SK-N-MC (cell line): ENCODE measurements at regions not wholly inside any gene's neighbourhood (a gene's known extent, or its start where the extent isn't known, plus 50 kb on each side); places are given as distances from the start of the nearest gene placed in this dataset.

Source experiments
- EZH2 ChIP-seq: fragments of 200-600 bp; sonication (generic); IDR thresholded peaks from one replicate; pipeline ENCODE4 v1.6.1; 2017; ENCODE audit warnings: antibody characterized with exemption
- FOXP2 ChIP-seq: optimal IDR thresholded peaks from 2 replicates; pipeline ENCODE3; 2011; ENCODE audit warnings: mild to moderate bottlenecking, moderate library complexity; ENCODE audit not compliant: insufficient read depth; ENCODE audit errors: extremely low read length, control extremely low read depth
- POLR2AphosphoS5 ChIP-seq: IDR thresholded peaks from 2 replicates; pipeline ENCODE4 v1.6.1; 2012; ENCODE audit warnings: mild to moderate bottlenecking, low read depth, low read length, borderline replicate concordance

DNA sequence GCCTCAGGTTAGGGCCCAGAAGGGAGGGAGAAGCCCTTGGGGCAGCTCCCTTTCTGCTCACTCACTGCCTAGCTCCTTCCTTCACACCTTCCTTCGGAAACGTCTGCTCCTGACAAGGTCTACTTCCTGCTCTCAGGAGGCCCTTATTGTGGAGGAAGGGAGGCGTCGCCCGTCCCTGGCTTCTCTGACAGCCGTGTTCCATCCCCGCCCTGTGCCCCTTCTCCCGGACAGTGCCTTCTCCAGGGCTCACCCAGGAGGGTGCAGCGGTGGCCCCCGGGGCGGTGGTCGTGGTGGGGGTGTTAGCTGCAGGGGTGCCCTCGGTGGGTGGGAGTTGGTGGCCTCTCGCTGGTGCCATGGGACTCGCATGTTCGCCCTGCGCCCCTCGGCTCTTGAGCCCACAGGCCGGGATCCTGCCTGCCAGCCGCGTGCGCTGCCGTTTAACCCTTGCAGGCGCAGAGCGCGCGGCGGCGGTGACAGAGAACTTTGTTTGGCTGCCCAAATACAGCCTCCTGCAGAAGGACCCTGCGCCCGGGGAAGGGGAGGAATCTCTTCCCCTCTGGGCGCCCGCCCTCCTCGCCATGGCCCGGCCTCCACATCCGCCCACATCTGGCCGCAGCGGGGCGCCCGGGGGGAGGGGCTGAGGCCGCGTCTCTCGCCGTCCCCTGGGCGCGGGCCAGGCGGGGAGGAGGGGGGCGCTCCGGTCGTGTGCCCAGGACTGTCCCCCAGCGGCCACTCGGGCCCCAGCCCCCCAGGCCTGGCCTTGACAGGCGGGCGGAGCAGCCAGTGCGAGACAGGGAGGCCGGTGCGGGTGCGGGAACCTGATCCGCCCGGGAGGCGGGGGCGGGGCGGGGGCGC lies 231.9 kb downstream of the SEC14L1 start:
- TF ChIP-seq EZH2: no peak
- peak; percentile 53; the same call in 1 of the 2 replicates for TF ChIP-seq POLR2AphosphoS5
- TF ChIP-seq FOXP2: no peak
